ENCODE measurements at regions not wholly inside any gene's neighbourhood (a gene's known extent, or its start where the extent isn't known, plus 50 kb on each side); places are given as distances from the start of the nearest gene placed in this dataset.

DNA sequence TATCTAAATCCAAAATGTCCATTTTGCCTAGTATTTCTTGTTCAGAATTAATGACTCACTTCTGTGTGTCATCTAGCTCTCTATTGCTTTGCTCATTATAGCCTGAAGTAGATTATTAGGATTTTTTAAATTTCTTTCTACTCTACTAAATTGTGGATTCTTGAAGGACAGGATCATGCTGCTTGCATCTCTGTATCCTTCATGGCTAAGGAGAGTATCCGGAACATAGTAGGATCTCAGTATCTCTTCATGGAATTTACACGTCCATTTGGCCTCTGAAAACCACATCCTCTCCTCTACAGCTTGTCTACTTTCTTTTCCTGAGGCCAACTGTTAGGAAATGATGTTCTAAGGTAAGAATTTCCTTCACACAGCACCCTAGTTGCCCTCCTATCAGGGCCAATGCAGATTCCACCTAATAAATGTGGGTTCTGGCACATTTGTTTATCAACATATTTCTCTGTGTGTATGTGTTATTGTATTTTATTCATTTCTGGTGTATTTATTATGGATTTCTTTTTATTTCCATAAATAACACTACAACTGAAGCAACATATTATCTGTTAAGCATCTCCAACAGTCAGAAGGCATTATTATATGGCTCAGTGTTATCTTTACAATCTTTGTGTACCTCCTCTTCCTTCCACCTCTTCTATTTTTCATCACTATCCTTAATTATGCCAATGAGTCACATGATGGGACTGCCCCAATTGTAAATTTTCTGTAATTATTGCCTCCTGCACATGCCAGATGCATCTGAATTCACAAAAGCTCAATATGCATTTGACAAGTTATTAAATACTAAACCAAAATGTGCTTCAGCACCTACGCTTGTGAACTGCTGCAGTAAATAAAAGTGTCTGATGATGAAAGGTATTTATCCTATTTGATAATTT lies 557.8 kb upstream of the TLE4 start:
- FAIRE-seq (peak; percentile 54), DNase-seq (ENCODE audit: low read depth) (peak; percentile 44)
- Mint-ChIP-seq H3K4me3 (ENCODE audit: unreplicated experiment) (no peak overlapping the region), H3K4me1 (ENCODE audit: low read depth, unreplicated experiment) (peaks cover 29% of the 10 kb centered on the region), H3K27me3 (ENCODE audit: low read depth, unreplicated experiment) (no peaks in the 10 kb centered on the region), H3K36me3 (ENCODE audit: low read depth, unreplicated experiment) (no peaks in the 10 kb centered on the region), H3K27ac (ENCODE audit: unreplicated experiment) (peak overlapping the region; percentile 84), H3K9me3 (ENCODE audit: unreplicated experiment) (peaks cover 5% of the 10 kb centered on the region)
- Histone ChIP-seq H3K9ac (ENCODE audit: low read length) (no peak overlapping the region), H3K27me3 (ENCODE audit: insufficient read depth, low read length) (no peaks in the 10 kb centered on the region), H3K79me2 (ENCODE audit: insufficient read depth, low read length) (no peaks in the 10 kb centered on the region), H2AFZ (ENCODE audit: low read depth, low read length) (no peak overlapping the region), H3K27ac (ENCODE audit: low read depth, low read length) (peak overlapping the region; percentile 48), H3K9me3 (ENCODE audit: insufficient read depth, low read depth, low read length) (no peaks in the 10 kb centered on the region), H3K4me2 (ENCODE audit: low read length) (no peak overlapping the region), H3K4me3 (ENCODE audit: insufficient read depth, low read depth, low read length) (no peak overlapping the region), H3K36me3 (ENCODE audit: insufficient read depth, low read length) (no peaks in the 10 kb centered on the region), H4K20me1 (ENCODE audit: insufficient read depth, low read length) (no peaks in the 10 kb centered on the region), H3K4me1 (ENCODE audit: insufficient read depth, low read length) (peaks cover 17% of the 10 kb centered on the region)
- TF ChIP-seq, protein P1, sequence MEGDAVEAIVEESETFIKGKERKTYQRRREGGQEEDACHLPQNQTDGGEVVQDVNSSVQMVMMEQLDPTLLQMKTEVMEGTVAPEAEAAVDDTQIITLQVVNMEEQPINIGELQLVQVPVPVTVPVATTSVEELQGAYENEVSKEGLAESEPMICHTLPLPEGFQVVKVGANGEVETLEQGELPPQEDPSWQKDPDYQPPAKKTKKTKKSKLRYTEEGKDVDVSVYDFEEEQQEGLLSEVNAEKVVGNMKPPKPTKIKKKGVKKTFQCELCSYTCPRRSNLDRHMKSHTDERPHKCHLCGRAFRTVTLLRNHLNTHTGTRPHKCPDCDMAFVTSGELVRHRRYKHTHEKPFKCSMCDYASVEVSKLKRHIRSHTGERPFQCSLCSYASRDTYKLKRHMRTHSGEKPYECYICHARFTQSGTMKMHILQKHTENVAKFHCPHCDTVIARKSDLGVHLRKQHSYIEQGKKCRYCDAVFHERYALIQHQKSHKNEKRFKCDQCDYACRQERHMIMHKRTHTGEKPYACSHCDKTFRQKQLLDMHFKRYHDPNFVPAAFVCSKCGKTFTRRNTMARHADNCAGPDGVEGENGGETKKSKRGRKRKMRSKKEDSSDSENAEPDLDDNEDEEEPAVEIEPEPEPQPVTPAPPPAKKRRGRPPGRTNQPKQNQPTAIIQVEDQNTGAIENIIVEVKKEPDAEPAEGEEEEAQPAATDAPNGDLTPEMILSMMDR (IDR thresholded peaks at IDR 0.05; ENCODE audit: insufficient read depth, low read depth, low read length): no peak
- TF ChIP-seq EZH2 (IDR thresholded peaks at IDR 0.05; ENCODE audit: insufficient read depth, low read length): no peak

DNA sequence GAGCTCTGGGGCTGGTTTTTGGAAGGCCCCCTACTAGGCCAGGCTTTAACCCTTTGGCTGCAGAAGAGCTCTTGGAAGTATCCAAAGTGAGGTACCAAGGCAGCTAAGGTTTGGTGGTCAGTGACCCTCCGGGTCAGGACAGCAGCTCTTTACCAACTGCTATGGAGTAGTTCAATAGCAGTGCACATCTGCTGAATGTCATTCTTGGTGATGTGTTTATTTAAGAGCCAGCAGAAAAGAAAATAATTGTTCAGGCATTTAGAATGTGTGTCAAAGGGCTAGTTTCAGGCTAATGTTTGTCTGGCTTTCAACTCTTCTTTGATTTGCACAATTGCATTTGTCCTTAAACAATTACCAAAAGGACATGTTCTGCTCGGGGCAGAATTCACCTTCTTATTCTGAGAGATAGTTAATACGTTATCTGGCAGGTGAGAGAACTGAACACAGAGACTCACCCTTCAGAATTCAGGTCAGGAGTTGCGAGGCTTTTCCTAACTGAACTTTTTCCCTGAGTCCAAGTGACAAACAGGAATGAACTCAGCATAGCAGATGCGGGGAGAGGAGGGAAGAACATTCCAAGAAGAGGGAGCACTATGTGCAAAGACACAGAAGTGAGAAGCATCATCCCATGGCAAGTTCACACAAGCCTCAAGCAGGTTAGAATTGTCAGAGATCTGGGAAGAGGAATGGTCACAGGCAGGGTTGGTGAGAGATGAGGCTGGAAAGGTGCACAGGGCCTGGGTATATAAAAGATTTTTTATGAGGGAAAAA lies 556.7 kb upstream of the TLE4 start:
- H3K4me3 Mint-ChIP-seq (ENCODE audit: unreplicated experiment): no peak overlapping the region
- Histone ChIP-seq H3K36me3 (ENCODE audit: insufficient read depth, low read length) (no peaks in the 10 kb centered on the region), H3K4me1 (ENCODE audit: insufficient read depth, low read length) (peaks cover 17% of the 10 kb centered on the region), H3K27ac (ENCODE audit: low read depth, low read length) (no peak overlapping the region), H2AFZ (ENCODE audit: low read depth, low read length) (peak overlapping the region; percentile 8), H4K20me1 (ENCODE audit: insufficient read depth, low read length) (no peaks in the 10 kb centered on the region), H3K79me2 (ENCODE audit: insufficient read depth, low read length) (no peaks in the 10 kb centered on the region), H3K4me3 (ENCODE audit: insufficient read depth, low read depth, low read length) (no peak overlapping the region), H3K9me3 (ENCODE audit: insufficient read depth, low read depth, low read length) (no peaks in the 10 kb centered on the region), H3K9ac (ENCODE audit: low read length) (no peak overlapping the region), H3K4me2 (ENCODE audit: low read length) (no peak overlapping the region), H3K27me3 (ENCODE audit: insufficient read depth, low read length) (no peaks in the 10 kb centered on the region)
- no peaks in the 10 kb centered on the region for H3K27me3 Mint-ChIP-seq (ENCODE audit: low read depth, unreplicated experiment)
- FAIRE-seq: no peak
- H3K4me1 Mint-ChIP-seq (ENCODE audit: low read depth, unreplicated experiment): peaks cover 31% of the 10 kb centered on the region
- H3K27ac Mint-ChIP-seq (ENCODE audit: unreplicated experiment): peak overlapping the region; percentile 28
- no peak for DNase-seq (ENCODE audit: low read depth)
- TF ChIP-seq, protein P1 (IDR thresholded peaks at IDR 0.05; ENCODE audit: insufficient read depth, low read depth, low read length): no peak
- no peak for TF ChIP-seq EZH2 (IDR thresholded peaks at IDR 0.05; ENCODE audit: insufficient read depth, low read length)
- H3K9me3 Mint-ChIP-seq (ENCODE audit: unreplicated experiment): peaks cover 5% of the 10 kb centered on the region
- H3K36me3 Mint-ChIP-seq (ENCODE audit: low read depth, unreplicated experiment): no peaks in the 10 kb centered on the region

Data from astrocyte (in vitro differentiated cells and primary cell).